ENCODE measurements at regions not wholly inside any gene's neighbourhood (a gene's known extent, or its start where the extent isn't known, plus 50 kb on each side); places are given as distances from the start of the nearest gene placed in this dataset.

- no peak for TF ChIP-seq GATA3 (IDR thresholded peaks at IDR 0.05; ENCODE audit: low read depth, low read length)
- no peak for TF ChIP-seq GATA2 (IDR thresholded peaks at IDR 0.05; ENCODE audit: low read depth, low read length)
These were observed 498.3 kb downstream of the TMEM135 start for GRCh38 chr11:87536016-87536415.
